ENCODE measurements at regions not wholly inside any gene's neighbourhood (a gene's known extent, or its start where the extent isn't known, plus 50 kb on each side); places are given as distances from the start of the nearest gene placed in this dataset.
"Not testable (repeated sequence)": the region's sequence is repeated elsewhere in the genome, so short reads cannot be mapped to it uniquely, and the experiment has no call there.

DNA sequence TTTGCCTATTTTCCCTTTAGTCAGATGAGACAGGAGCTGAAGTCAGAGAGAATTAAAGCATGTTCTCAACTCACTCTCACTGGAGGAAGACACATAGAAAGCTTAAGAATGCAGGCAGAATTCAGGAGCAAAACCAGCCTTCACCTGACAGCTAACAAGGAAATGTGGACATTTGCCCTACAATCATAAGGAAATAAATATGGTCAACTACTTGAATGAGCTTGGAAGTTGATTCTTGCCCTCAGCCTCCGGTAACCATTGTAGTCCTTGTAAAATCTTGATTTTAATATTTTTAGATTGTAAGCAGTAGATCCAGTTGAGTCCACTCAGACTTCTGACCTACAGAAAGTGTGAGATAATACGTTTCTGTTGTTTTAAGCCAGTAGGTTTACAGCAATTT is 752.5 kb upstream of the ZWINT start:
- no peak for DNase-seq

DNA sequence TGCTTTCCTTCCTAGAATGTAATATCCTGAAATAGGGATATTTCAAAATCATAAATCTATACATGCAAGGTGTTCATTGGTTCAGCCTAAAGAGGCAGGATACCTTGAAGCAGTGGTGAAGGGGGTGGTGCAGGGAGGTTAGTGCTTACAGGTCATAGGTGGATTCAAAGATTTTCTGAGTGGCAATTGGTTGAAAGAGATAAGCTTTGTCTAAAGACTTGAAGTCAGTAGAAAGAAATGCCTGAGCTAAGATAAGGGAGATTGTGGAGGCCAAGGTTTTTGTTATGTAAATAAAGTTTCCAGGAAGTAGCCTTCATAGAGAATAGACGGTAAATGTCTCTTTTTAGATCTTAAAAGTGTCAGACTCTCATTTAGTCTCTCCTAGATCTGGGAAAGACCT is 741.2 kb upstream of the ZWINT start:
- DNase-seq: no peak

DNA sequence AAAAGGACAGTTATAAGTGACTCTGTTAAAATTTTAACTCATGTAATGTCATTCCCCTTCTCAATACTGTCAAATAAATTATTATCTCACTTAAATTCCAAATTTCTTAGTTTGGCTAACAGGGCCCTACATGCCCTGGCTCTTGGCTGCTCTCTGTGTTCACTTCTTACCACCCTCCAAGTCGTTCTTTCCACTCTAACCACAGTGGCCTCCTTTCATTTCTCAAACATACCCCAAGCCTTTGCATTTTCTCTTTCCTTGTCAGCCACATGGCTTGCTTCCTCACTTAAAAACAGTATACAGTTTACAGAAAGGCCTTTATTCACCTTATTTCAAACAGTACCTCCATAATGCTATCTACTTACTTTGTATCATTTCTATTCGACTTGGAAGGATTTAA is 737.1 kb upstream of the ZWINT start:
- no peak for DNase-seq

DNA sequence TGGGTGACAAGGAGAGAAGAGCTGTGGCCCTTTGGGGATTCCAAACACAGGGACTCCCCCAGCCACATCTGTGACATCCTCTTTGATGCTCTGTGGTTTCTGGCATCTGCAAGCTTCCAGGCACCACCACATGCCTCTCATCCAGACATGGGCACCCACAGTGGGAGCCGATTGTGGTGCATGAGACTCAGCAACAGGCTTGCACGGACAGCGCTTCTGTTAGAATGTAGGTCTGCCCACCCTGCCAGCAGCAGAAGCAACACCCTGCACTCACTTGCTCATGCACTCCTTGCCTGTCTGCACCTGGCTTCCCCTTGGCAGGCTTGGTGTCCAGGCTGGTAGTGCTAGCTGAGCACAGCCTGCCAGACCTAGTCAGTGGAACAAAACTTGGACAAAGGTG is 735.0 kb upstream of the ZWINT start:
- no peak for DNase-seq

DNA sequence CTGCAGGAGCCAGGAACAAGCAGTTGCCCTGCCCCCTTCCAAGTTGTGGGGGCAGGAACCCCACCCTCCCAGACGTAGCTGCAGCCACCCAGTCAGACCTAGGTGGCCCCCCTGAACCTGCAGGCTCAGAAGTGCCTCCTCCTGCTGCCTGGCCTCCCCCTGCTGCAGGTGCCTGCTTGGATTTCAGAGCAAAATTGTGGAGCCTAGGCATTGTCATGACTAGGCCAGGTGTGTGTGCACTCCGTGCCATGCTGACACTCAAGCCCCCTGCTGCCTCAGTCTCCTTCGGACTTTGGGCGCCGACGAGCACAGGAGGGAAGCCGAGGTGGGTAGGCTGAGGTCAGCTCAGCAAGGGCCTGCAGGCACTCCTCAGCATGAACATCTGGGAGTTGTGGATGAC is 733.9 kb upstream of the ZWINT start:
- no peak for DNase-seq

DNA sequence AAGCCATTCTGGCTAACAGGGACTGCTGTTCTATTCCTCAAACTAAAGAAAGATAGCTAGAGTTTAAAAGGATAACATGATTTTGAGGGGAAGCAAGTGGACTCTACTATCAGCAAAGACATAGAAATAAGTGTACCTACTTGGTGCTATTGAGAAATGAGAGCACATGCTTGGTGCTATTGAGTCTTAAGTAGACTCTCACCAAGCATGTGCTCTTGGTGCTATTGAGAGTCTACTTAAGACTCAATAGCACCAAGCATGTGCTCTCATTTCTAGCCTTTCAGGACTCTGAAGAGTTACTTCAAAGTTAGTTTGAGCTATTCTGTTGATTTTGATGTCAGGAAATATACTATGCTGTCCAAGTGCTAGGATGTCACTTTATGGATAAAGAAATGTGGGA is 733.0 kb upstream of the ZWINT start:
- DNase-seq: no peak

DNA sequence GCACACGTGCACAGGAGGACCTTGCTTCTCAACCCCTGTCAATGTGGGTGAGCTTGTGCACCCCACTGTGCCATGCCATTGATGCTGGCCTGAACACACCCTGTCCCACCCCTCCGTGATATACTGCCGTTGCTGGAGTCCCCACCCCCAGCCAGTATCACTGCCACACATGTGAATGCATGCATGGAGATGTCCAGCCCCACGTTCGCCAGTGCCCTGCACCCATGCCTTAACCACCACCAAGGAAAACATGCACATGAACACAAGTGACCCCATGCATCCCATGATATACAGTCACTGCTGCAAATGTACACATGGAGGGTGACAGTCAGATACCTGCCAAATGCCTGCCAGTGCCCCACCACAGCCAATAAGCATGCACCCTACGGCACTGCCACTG is 692.5 kb upstream of the ZWINT start:
- DNase-seq: no peak

DNA sequence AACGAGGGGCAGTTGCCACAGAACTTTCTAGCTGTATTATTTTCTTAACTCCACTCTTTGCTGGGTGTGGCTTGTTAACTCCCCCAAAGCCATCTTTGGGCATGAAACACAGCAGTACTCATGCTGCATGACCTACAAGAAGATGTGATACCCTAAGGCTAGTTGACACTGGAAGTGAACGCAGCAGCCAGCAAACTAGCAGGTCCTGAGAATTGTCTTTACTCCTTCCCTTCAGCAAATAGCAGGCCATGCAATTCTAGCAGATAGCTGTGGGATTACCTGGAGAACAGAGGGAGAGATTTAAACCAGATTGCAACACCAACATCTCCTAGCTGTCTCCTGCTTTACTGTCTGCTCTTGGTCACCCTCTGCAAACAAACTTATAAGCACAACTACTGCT is 688.0 kb upstream of the ZWINT start:
- DNase-seq: no peak

DNA sequence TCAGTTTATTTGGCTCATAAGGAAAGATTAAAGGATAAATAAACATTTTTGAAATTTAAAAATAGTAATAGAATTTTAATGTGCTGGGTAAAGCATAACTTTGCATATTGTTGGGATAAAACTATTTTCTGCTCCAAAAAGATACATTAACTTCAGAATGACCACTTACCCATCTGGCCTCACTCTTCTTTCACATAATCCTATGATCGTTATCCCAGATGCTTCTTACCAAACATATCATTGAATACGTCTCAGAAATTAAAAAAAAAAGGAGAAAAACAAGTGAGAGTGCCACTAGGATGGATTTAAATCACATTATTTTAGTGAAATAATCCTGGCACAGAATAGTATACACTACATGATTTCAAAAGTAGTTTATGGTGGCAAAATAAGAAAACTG is 677.5 kb upstream of the ZWINT start:
- no peak for DNase-seq

DNA sequence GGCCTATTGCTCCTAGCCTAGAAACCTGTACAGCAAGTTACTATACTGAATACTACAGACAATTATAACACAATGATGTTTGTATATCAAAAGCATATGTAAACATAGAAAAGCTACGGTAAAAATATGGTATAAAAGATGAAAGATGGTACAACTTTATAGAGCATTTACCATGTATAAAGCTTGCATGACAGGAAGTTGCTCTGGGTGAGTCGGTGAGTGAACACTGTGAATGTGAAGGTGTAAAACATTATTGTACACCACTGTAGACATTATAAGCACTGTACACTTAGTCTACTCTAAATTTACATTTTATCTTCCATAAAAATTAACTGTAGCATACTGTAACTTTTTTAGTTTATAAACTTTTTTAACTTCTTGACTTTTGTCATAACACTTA is 674.3 kb upstream of the ZWINT start:
- no peak for DNase-seq

DNA sequence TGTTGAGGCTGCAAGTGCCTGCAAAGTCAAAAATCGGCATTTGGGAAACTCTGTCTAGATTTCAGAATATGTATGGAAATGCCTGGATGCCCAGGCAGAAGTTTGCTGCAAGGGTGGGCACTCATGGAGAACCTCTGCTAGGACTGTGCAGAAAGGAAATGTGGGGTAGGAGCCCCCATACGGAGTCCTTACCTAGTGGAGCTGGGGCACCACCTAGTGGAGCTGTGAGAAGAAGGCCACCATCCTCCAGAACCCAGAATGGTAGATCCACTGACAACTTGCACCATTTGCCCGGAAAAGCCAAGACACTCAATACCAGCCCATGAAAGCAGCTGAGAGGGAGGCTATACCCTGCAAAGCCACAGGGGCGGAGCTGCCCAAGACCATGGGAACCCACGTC is 671.2 kb upstream of the ZWINT start:
- DNase-seq: not testable (repeated sequence)

DNA sequence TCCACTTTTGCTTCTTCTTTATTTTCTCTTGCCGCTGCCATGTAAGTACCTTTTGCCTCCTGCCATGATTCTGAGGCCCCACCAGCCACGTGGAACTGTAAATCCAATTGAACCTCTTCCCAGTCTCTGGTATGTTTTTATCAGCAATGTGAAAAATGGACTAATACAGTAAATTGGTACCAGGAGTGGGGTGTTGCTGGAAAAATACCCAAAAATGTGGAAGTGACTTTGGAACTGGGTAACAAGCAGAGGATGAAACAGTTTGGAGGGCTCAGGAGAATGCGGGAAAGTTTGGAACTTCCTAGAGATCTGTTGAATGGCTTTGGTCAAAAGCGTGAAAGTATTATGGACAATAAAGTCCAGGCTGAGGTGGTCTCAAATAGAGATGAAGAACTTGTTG is 670.3 kb upstream of the ZWINT start:
- no peak for DNase-seq

DNA sequence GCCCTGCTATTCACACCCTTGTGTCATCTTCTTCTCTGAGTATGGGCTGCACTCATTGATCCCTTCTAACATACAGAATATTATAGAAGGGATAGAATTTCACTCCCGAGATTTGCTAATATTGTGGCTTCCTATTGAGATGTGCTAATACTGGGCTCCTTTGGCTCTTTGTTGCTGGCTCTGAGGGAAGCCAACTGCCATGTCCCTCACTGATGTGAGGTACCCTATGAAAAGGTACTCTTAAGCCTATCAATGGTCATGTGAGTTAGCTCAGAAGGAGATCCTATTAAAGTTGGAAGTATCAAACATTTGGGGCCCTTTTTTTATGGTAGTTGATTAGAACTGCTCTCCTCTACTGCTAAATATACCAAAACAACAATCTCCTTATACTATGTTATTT is 665.2 kb upstream of the ZWINT start:
- DNase-seq: no peak

DNA sequence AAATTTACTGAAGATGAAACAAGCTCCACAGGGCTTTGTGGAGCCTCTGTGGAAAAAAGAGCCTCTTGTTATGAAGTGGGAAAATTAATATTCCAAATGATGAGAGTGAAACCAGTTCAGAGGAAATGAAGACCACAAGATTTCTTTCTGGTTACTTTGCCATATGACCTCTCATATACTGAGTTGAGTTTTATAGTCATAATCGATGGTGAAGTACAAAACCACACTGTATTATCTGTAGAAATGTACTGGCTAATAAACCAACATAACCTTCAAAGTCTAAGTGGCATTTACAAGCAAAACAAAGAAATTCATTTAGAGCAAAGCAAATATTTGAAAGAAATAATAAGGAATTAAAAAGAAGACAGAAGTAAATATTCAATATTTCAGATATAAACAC is 662.6 kb upstream of the ZWINT start:
- no peak for DNase-seq

DNA sequence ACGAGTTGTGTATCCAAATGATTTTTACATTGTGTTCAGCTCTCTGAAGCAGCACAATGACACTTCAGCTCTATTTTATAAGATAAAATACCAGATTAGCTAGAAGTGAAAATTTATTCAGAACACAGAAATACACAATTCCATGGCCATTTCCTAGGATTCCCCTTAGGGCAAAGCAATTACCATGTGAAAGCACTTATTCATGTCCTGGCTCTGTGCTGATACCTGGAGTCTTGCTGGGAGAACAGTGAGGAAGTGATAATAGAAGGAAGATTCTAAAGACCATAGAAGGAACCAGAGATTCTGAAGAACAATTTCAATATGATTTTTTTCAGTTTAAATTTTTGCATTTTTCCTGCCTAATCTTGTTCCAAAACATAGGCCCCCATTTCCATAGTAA is 657.4 kb upstream of the ZWINT start:
- DNase-seq: no peak

DNA sequence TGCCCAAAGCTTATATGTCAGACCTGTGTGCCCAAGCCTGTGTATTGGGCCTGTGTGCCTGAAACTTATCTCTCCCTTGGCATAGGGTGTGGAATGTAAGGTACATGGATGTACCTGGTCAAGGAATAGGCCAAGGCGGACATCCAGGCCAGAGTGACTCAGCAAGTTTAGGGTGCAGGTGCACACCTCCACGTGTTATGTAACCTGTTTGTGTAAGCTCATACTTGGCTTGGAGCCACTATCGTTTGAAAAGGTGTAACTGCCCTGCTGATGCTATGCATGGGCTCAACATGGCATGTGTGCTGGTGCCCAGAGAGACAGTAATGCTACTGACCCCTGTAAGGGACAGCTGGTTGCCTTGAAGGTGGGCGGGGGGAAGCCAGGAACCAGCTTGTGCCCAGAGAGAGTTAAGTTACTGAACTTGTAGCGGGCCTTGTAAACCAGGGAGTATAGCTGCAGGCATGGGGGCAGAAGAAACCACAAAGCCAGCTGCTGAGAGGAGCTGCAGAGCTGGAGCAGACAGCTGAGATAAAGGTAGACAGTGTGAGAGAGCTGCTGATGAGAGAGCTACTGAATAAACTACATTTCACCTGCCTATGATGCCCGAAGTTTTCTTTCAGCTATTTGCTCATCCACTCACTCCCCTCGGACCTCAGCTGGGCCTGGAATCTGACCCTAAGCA is 656.4 kb upstream of the ZWINT start:
- no peak for DNase-seq

DNA sequence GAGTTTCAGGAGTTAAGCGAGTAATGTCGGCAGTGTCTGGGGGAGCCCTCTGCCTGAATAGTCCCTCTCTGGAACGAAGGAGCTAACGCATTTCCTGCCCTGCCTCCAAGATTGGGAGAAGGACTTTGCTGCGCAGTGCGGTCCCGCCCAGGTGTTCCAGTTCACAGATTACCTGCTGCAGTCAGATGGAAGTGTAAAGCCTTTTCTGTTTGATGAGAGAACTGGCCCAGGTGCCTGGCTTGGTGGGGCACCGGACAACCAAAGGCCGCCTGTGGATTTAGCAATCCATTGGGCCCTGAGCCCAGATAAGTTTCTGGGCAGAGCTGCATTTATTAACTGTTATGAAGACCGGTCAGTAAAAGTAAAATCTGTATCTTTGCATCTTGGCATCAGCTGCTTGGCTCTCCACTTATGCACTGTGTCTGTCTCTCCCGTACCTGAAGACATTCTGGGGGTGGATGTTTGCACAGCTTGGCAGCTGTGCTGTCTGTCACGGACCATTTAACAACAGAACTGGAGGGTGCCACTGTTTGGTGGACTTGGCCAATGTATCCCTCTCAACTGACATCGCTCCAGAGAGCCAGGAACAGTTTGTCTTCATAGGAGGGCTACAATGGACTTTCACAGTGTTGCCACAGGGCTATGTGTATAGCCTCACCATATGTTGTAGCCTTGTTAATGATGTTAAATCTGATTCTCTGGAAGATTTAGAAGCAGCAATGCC is 654.7 kb upstream of the ZWINT start:
- no peak for DNase-seq

DNA sequence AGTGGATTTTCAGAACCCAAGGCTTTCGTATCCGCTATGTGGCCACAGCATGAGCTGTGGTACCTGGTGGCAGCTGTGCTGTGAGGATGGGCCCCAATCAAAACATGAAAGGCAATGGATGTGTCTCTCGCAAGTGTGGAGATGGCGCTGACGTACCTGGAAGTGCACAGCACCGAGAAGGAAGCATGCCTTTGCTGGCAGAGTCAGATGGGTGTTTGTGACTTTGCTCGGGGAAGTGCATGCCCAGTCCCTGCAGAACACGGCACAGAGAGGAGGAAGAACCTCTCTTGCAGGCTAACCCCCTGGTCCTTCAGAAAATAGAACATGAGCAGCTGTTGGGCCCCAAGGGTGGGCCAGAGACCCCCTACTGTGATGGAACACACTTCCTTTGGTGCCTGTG is 654.1 kb upstream of the ZWINT start:
- DNase-seq: no peak

DNA sequence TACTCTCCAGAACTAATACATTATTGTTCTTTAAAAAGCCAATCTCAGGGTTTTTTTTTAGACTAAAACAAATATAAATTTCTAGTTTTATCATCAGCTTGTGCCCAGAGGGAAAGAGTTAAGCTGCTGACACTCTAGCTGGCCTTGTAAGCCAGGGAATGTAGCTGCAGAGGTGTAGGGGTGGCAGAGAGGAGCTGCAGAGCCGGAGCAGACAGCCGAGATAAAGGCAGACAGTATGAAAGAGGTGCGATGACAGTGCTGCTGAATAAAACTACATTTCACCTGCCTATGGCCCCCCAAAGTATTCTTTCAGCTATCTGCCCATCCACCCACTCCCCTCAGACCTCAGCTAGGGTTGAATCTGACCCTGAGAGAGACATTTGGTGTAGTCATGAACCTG is 653.7 kb upstream of the ZWINT start:
- DNase-seq: no peak

DNA sequence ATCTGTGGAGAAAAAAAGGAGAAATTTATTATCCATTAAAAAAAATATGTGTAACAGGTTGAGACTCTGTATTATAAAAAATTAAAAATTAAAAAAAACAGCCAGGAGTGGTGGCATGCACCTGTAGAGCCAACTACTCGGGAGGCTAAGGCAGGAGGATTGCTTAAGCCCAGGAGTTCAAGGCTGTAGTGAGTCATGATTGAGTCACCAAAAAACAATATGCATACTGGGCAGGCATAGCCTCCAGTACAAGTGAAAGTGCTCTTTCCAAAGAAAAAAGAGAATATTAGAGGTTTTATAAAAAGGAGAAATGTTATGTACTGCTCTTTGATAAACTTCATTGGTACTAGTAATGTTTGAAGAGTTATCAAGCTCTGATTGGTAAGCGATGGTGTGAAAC is 647.1 kb upstream of the ZWINT start:
- no peak for DNase-seq

DNA sequence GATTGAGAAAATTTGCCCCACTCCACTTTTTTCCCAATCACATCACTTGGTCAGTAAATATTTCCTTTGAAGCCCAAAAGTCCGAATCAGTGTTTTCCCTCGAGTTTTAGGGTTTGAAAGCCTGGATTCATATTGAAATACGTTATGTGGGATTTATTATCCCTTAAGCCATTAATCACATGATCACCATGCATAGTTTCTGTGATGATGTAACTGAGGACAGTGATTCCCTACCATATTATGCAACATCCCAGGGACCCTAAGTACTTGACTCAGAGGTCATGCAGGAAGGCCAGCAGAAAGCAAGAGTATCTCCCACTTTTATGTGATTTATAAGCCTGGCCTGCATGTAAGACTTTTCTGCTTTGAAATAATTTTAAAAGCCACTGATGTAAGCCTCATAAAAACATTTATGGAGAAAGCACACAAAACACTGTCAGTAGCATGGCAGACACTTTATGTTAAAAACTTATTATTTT is 630.6 kb upstream of the ZWINT start:
- DNase-seq: no peak

DNA sequence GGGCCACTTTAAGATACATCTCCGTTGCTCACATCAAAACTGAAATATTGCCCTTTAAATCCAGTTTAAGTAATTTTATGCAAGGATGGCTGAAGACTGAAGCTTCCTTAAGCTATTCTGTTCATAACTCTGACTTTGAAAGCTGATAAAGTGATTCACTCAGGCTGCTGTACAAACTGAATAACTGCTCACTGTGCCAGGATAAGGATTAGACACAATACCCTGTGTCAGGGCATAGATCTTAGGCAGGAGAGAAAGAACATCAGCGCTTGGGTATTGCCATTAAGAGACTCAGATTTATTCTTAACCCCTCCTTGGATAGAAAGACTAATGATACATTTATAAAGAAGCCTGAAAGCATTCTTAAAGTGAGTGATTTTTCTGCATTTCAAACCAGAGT is 614.5 kb upstream of the ZWINT start:
- no peak for DNase-seq

DNA sequence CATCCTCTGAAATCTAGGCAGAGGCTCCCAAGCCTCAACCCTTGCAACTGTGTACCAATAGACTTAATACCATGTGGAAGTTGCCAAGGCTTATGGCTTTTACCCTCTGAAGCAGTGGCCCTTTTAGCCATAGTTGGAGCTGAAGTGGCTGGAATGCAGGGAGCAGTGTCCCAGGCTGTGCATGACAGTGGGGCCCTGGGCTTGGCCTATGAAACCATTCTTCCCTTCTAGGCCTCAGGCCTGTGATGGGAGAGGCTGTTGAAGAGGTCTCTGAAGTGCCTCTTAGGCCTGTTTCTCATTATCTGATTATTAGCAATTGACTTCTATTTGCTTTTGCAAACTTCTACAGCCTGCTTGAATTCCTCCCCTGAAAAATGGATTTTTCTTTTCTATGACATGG is 612.7 kb upstream of the ZWINT start:
- no peak for DNase-seq

DNA sequence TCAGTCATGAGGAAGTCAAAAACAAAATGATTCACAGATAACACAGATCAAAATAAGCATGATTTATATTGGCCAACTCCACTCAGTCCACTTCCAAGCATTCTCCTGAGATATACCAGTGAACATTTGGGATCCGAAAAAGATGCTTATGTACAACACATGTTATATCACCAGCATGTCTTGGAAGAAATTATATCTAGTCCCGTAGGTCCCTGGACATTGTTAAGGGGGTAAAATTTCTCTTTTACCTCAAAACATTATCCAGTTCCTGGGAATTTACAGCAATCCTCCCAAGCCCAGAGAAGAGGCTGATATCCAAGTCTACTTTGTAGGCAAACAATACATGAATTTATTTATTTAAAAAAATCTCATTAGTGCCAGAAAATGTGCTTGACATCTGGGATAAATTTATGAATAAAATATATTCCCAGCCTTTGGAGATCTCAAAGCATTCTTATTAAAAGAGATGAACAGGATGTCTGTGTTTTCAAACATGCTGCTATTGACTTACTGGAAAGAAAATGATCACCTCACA is 582.2 kb upstream of the ZWINT start:
- DNase-seq: no peak

DNA sequence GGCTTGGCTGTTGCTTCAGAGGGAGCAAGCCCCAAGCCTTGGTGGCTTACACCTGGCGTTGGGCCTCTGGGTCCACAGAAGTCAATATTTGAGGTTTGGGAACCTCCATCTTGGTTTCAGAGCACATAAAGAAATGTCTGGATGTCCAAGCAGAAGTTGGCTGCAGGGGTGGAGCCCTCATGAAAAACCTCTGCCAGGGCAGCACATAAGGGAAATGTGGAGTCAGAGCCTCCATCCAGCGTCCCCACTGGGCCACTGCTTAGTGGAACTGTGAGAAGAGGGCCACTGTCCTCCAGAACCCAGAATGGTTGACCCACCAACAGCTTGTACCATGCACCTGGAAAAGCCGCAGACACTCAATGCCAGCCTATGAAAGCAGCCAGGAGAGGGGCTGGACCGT is 573.5 kb upstream of the ZWINT start:
- DNase-seq: no peak

Data from hematopoietic multipotent progenitor cell treated with erythropoietin and hydrocortisone succinate and interleukin-3 and kit ligand, for 8 days (in vitro differentiated cells).